ENCODE measurements at regions not wholly inside any gene's neighbourhood (a gene's known extent, or its start where the extent isn't known, plus 50 kb on each side); places are given as distances from the start of the nearest gene placed in this dataset.

DNA sequence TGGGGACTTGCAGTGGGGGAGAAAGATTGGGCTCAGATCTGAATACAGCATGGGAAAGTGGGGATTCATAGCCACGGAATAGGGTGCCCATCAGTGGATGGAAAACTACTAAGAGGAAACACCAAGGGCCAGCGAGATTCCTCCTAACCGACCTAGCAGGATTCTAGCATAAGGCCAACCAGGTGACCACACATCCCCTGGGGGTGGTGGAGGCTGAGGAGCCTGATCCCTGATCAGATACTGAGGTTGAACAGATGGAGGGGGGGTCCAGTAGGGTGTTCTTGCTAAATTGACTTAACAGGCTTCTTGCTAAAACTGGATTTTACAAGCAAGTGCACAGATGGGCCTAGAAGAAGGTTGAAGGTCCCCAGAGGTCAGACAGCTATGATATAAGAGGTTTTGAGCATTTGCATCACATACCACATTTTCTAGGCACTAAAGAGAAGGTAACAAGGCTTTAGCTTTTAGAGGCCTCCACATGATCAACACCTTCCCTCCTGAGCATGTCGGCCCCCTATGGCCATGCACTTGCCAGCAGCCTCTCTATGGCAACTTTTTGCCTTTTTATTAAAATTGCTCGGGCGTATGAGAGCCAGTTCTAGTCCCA, 69.1 kb upstream of the PUDP start:
- no peak for FAIRE-seq

DNA sequence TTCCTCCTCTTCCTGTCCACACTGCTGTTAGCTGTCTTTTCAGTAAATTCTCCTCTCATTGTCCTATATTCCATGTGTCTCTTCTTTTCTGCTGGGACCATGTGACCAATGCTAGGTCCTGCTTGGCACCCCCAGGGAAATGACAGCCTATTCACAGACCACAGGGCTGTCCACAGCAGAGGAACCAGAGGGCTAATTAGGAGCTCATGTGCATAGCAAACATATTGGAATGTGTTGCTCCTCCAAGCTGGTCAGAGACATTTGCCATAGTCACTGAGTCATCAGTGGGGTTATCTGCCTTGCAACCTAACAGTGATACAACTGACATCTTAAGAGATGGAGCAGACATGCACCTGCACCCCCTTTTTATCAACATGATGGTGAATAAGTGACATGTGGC, 67.9 kb upstream of the PUDP start:
- FAIRE-seq, result no peak

DNA sequence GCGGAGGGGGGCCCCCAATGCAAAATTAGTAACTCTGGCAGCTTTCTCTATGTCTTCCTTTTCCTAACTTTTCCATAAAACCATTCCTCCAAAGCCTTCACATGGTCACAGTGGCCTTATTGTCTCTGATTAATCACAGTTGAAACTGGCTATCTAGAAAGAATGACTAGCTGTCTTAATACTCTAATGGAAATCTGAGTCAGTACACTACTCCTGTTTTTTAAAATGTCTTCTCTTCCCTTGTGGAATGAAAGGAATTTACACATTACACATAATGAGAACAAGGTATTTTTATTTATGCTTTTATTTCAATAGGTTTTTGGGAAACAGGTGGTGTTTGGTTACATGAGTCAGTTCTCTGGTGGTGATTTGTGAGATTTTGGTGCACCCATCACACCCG, 66.3 kb upstream of the PUDP start:
- FAIRE-seq, result no peak

DNA sequence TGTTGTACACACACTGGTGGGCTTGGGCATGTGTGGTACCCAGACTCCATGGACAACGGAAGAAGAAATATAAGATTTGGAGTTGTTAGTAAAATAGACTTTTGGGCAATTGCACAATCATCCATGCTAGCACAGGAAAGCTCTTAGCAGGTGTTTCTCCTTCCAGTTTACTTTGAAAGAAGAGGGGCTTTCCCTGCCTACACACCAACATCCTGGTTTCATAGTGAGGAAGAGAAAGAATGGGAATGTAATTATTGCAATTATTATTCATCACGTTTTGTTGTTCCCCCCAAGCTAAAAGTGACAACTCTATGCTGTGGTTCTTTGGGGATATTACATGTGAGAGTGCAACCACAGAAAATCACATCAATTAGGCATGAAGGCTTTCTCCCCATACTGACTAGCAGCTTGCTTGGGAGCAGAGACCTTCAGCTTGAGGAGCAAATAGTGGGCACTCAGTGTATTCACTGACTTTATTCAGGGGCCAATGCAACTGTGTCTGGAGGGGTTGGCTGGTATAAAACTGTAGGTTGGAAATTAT, 57.2 kb upstream of the PUDP start:
- FAIRE-seq, result no peak

DNA sequence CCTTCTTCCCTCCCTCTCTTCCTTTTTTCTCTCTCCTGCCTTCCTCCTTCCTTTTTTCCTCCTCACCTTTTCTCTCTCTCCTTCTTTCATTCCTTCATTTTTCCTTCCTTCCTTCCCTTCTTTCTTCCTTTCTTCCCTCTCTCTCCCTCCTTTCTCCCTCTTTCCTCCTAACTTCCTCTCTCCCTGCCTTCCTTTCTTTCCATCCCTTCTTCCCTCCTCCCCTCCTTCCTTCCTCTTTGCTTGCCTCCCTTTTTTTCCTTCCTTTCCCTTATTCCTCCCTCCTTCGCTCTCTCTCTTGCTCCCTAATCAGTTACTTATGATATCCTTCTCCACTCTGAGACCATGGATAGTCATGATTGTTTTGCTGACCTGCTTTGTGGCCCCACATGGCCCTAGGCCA, 56.7 kb upstream of the PUDP start:
- no peak for FAIRE-seq

DNA sequence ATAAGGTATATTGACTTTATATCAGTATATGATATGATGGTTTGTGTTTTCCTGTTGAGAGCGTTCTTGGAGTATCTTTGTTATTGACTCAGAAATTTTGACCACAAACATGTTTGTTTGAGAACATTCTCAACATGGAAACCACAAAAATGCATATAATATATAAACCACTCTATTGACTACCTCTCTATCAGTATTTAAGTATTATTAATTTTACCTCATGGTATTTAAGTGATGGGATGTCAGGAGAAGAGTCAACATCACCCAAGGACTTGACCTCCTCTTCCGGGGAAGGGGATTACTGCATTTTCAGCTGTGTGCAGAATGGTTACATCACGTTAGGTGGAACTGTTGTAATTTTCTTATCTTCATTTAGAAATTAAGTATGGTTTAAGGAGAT, 54.3 kb upstream of the PUDP start:
- peak; percentile 90 for FAIRE-seq

DNA sequence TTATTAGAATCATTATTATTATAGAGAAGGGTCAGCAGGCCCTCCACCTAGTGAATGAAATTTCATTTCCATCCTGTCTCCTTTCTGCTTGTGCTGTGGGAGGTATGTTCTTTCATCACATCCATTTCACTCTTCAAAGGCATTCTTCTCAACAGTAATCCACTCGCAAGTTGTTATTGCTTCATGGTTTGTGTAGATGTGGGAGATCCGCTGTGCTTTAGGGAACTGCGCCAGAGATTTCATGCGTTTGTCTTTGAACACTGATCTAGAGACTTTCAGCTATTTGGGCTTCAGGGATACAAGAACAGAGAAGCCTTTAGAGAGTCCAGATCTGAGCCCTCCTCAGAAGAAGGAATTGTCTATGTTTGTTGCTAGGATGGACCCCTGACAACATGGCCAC, 53.5 kb upstream of the PUDP start:
- no peak for FAIRE-seq

DNA sequence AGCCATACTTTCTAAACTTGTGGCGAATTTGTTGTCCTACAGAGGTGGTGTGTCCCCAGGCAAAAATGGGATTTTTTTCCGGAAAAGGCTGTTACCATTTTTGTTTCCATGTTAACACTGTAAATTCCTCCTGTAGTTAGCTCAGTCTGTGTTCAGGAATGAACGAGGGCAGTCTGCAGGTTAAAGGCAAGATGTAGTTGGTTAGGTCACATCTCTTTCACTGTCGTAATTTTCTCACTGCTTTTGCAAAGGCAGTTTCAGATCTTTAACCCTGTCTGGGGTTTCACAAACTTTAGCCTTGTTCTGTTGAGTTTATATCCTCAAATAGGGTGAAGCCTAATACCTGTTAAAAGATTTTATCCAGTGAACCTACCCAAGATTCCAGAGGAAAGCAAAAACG, 50.5 kb upstream of the PUDP start:
- FAIRE-seq, result no peak

Measured in colon (tissue), 2 donors.